ENCODE measurements at regions not wholly inside any gene's neighbourhood (a gene's known extent, or its start where the extent isn't known, plus 50 kb on each side); places are given as distances from the start of the nearest gene placed in this dataset.

DNA sequence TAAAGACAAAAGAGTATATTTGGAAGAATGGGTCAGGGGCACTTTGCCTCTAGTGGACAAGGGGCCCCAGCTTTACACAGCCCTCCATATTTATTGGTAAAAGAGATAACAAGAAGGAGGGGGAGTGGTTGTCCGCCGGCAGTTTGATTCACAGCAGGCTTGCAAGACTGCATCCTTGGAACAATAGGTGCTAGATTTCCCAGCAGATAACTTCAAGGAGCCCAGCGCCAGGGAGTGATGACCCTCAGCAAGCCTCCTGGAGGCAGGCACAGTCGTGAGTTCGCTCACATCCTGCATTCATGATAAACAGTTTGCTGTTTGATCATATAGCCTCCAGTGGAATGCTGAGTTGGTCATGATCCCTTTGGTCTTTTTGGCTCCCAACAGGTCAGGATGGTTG is 67.8 kb upstream of the INCENP start:
- H3K27ac ChIP-seq, result no peak overlapping the region
- TF ChIP-seq, protein P1, sequence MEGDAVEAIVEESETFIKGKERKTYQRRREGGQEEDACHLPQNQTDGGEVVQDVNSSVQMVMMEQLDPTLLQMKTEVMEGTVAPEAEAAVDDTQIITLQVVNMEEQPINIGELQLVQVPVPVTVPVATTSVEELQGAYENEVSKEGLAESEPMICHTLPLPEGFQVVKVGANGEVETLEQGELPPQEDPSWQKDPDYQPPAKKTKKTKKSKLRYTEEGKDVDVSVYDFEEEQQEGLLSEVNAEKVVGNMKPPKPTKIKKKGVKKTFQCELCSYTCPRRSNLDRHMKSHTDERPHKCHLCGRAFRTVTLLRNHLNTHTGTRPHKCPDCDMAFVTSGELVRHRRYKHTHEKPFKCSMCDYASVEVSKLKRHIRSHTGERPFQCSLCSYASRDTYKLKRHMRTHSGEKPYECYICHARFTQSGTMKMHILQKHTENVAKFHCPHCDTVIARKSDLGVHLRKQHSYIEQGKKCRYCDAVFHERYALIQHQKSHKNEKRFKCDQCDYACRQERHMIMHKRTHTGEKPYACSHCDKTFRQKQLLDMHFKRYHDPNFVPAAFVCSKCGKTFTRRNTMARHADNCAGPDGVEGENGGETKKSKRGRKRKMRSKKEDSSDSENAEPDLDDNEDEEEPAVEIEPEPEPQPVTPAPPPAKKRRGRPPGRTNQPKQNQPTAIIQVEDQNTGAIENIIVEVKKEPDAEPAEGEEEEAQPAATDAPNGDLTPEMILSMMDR (IDR thresholded peaks at IDR 0.05), result no peak
- TF ChIP-seq POLR2A (IDR thresholded peaks at IDR 0.05), result no peak
- no peak for DNase-seq
- peaks cover 0 to 22% (median 0%) of the 10 kb centered on the region in 4 donors for H3K27me3 ChIP-seq
- H3K4me1 ChIP-seq, result peaks cover 0 to 10% (median 0%) of the 10 kb centered on the region in 3 donors
- H3K36me3 ChIP-seq, result no peaks in the 10 kb centered on the region
- 63 to 67% methylated on average over 4 of the region's 5 CpGs for WGBS, 2 donors
- intact Hi-C loops (cut with DNase I), result loop anchor here (2.0 kb wide), 1 partner anchor 157 kb away; no protein-coding TSS in a partner anchor
- no peaks in the 10 kb centered on the region for H3K9me3 ChIP-seq
- no peak overlapping the region for H3K4me3 ChIP-seq

DNA sequence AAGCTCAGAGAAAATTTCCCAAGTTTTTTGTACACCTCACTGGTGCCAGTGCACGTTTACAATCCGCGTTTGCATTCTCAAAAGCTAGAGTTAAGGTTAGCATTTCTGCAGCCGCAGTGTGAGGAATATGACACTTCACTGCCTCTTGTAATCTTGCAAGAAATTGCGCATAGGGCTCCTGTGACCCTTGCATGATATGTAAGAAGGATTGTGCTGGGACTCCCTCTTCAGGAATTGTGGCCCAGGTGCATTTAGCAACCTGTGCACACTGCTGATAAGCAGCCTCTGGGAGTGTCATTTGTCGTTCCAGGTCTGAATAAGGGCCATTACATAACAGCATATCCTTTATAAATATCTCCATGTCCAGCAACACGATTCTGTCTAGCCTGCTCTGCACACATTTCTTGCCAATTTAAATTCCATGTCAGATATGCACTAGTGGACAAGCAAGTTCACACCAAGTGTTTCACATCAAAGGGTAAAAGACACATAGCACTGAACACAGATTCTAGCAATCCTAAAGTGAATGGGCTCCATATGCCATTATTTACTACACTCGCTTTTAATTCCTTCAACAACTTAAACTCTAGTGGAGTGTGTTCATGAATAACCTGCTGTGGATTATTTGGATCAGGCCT is 69.2 kb upstream of the INCENP start:
- H3K4me1 ChIP-seq, result peaks cover 0 to 20% (median 0%) of the 10 kb centered on the region in 3 donors
- no peaks in the 10 kb centered on the region for H3K9me3 ChIP-seq
- H3K27me3 ChIP-seq, result peaks cover 0 to 22% (median 0%) of the 10 kb centered on the region in 4 donors
- intact Hi-C loops (cut with DNase I), result loop anchor here (2.0 kb wide), 1 partner anchor 156 kb away; no protein-coding TSS in a partner anchor
- no peak overlapping the region for H3K27ac ChIP-seq
- TF ChIP-seq, protein P1 (IDR thresholded peaks at IDR 0.05), result peak in 5 of 6 experiments; percentile 36 to 75 (median 47)
- TF ChIP-seq POLR2A (IDR thresholded peaks at IDR 0.05), result no peak
- 53 to 57% methylated on average over 8 of the region's 8 CpGs for WGBS, 2 donors
- H3K36me3 ChIP-seq, result no peaks in the 10 kb centered on the region
- no peak overlapping the region for H3K4me3 ChIP-seq
- DNase-seq, result no peak

DNA sequence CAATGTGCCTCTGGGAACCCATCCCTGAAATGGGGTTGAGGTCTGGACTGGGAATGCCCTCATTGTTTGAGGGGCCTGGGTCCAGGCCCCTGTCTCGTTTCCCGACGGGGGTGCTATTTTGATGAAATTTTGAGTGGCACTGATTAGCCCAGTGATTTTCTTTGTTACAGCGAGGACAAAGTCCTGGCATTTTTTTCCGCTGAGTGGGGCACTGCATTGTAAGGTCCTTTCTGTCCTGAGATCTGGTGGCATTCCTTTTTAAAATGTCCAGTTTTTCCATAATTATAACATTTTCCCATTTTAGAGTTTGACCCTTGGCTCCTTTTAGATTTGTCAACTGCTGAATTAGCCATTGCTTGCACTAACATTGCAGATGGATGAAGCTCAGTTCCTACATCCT is 69.7 kb upstream of the INCENP start:
- Histone ChIP-seq H3K4me1 (peaks cover 0 to 20% (median 0%) of the 10 kb centered on the region in 3 donors), H3K27ac (no peak overlapping the region), H3K36me3 (no peaks in the 10 kb centered on the region), H3K27me3 (peaks cover 0 to 26% (median 0%) of the 10 kb centered on the region in 4 donors), H3K9me3 (no peaks in the 10 kb centered on the region), H3K4me3 (no peak overlapping the region)
- WGBS, 2 donors, result 96 to 99% methylated on average over 5 of the region's 5 CpGs
- DNase-seq, result no peak
- intact Hi-C loops (cut with DNase I), result loop anchor here (2.0 kb wide), 1 partner anchor 155 kb away; no protein-coding TSS in a partner anchor
- TF ChIP-seq, protein P1 (IDR thresholded peaks at IDR 0.05), result no peak
- no peak for TF ChIP-seq POLR2A (IDR thresholded peaks at IDR 0.05)

DNA sequence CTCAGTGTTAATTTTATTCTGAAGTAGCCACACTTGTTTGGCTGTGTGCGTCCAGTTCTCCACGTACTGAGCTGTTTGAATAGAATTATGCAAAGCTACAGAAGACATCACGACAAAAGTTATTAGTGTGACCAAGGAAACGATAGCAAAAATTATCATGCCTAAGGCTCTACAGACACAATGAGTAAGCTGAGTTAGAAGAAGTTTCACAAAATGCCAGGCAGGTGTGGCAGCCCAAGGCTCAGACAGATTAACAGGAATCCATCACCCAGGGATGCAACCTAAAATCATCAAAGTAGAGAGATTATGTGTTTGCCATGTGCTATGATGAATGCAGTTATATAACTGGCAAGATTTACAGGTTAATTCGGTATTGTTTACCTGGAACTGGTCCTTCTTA is 73.1 kb upstream of the INCENP start:
- 55 to 57% methylated on average over 5 of the region's 5 CpGs for WGBS, 2 donors
- Histone ChIP-seq H3K4me3 (no peak overlapping the region), H3K4me1 (peaks cover 4 to 53% (median 12%) of the 10 kb centered on the region in 3 donors), H3K36me3 (no peaks in the 10 kb centered on the region), H3K27me3 (peaks cover 0 to 29% (median 0%) of the 10 kb centered on the region in 4 donors), H3K9me3 (no peaks in the 10 kb centered on the region), H3K27ac (no peak overlapping the region)
- no peak for DNase-seq
- no peak for TF ChIP-seq POLR2A (IDR thresholded peaks at IDR 0.05)
- TF ChIP-seq, protein P1 (IDR thresholded peaks at IDR 0.05), result no peak
- intact Hi-C loops (cut with DNase I), result no loop called here

DNA sequence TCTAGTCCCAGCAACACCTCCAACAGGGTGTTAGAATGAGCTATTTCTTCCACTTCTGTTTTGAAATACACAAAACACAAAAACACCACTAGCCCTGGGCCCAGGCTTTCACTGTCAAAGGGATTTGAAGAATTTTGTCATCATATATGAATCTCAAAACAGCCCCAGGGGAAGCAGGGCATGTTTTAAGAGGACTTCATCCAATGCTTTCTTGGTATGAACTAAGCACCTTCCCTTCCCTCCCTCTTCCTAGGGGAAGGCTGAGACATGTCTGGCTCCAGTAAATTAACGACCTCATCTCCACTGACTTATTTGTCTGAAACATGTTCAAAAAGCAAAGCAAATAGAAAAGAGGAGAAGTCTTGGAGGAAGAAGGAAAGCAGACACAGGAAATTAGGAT is 75.7 kb upstream of the INCENP start:
- no peak overlapping the region for H3K4me3 ChIP-seq
- peaks cover 0 to 16% (median 0%) of the 10 kb centered on the region in 4 donors for H3K27me3 ChIP-seq
- intact Hi-C loops (cut with DNase I), result no loop called here
- no peaks in the 10 kb centered on the region for H3K9me3 ChIP-seq
- peaks cover 4 to 74% (median 12%) of the 10 kb centered on the region in 3 donors for H3K4me1 ChIP-seq
- H3K27ac ChIP-seq, result peak overlapping the region in 1 of 4 donors; percentile 42
- 17 to 43% methylated on average over 1 of the region's 1 CpG for WGBS, 2 donors
- no peak for TF ChIP-seq POLR2A (IDR thresholded peaks at IDR 0.05)
- TF ChIP-seq, protein P1 (IDR thresholded peaks at IDR 0.05), result no peak
- DNase-seq, result no peak
- no peaks in the 10 kb centered on the region for H3K36me3 ChIP-seq
